Lung (tissue), 11 donors: ENCODE measurements at regions not wholly inside any gene's neighbourhood (a gene's known extent, or its start where the extent isn't known, plus 50 kb on each side); places are given as distances from the start of the nearest gene placed in this dataset.

ENCODE experiments used
- ATAC-seq: fragments of 200-7000 bp; cut with Tn5 transposase; one replicate; pipeline ENCODE4 v1.9.1; 2020; ENCODE audit warnings: moderate number of reproducible peaks; ENCODE audit not compliant: insufficient read depth, low FRiP score
- DNase-seq, 3 donors: peaks; one replicate each; pipeline ENCODE4 v3.0.0-alpha.2; 2013 to 2017
- H3K27ac ChIP-seq, 2 donors: one replicate each; pipeline ENCODE4 v1.5.1; 2013; ENCODE audit warnings: mild to moderate bottlenecking in 2 of 2, moderate library complexity in 2 of 2, control low read depth in 1 of 2, inconsistent platforms in 1 of 2, low read depth in 1 of 2, low read length in 1 of 2
- H3K27me3 ChIP-seq, 3 donors: one replicate each; pipeline ENCODE4 v1.5.1; 2013; ENCODE audit warnings: low read length in 2 of 3; ENCODE audit not compliant: control insufficient read depth in 3 of 3, insufficient read depth in 3 of 3
- H3K36me3 ChIP-seq, 4 donors: one replicate each; pipeline ENCODE4 v1.5.1; 2013; ENCODE audit warnings: low read length in 4 of 4, mild to moderate bottlenecking in 1 of 4, moderate library complexity in 1 of 4; ENCODE audit not compliant: control insufficient read depth in 4 of 4, insufficient read depth in 4 of 4
- H3K4me1 ChIP-seq, 5 donors: one replicate each; pipeline ENCODE4 v1.5.1; 2013; ENCODE audit warnings: low read length in 5 of 5, mild to moderate bottlenecking in 2 of 5, moderate library complexity in 1 of 5; ENCODE audit not compliant: control insufficient read depth in 5 of 5, insufficient read depth in 5 of 5
- H3K4me3 ChIP-seq: one replicate; pipeline ENCODE4 v1.5.1; 2013; ENCODE audit warnings: mild to moderate bottlenecking, control low read depth, moderate library complexity
- H3K9ac ChIP-seq, 2 donors: one replicate each; pipeline ENCODE4 v1.5.1; 2013; ENCODE audit warnings: low read length in 2 of 2, control low read depth in 1 of 2; ENCODE audit not compliant: insufficient read depth in 1 of 2
- H3K9me3 ChIP-seq, 4 donors: one replicate each; pipeline ENCODE4 v1.5.1; 2013; ENCODE audit warnings: low read length in 3 of 4, mild to moderate bottlenecking in 1 of 4, moderate library complexity in 1 of 4; ENCODE audit not compliant: control insufficient read depth in 4 of 4, insufficient read depth in 3 of 4
- CTCF ChIP-seq: IDR thresholded peaks from 2 replicates; pipeline ENCODE4 v1.5.1; 2012; ENCODE audit warnings: mild to moderate bottlenecking; ENCODE audit errors: control extremely low read depth, extremely low read depth
- WGBS, 2 donors: extraction: QIAGEN DNeasy Blood & Tissue Kit; methylation state at CpG; one replicate each; pipeline ENCODE4 v1.1.7; 2013; 5-methylcytosine and 5-hydroxymethylcytosine counted together
- donor health status: control.
- donor health status: control.
- donor health status: Bipolar disorder and iron deficiency.
- donor health status: healthy.
- donor health status: DM: yes; HTN: yes; CAD: no.

GRCh38 chr2:21804151-21804550 lies 680.4 kb downstream of the TDRD15 start:
- peaks cover 0 to 2% (median 0%) of the 10 kb centered on the region in 5 donors for H3K4me1 ChIP-seq
- 79 to 88% methylated on average over 3 of the region's 3 CpGs for WGBS, 2 donors
- H3K27ac ChIP-seq = no peak overlapping the region
- H3K4me3 ChIP-seq = no peak overlapping the region
- H3K9ac ChIP-seq = no peak overlapping the region
- no peak for TF ChIP-seq CTCF
- H3K27me3 ChIP-seq = no peaks in the 10 kb centered on the region
- DNase-seq (no peak), ATAC-seq (no peak)
- no peaks in the 10 kb centered on the region for H3K9me3 ChIP-seq
- H3K36me3 ChIP-seq = no peaks in the 10 kb centered on the region

- Histone ChIP-seq H3K4me3 (no peak overlapping the region), H3K9me3 (no peaks in the 10 kb centered on the region), H3K9ac (no peak overlapping the region), H3K27ac (no peak overlapping the region), H3K27me3 (no peaks in the 10 kb centered on the region), H3K36me3 (no peaks in the 10 kb centered on the region), H3K4me1 (no peaks in the 10 kb centered on the region)
- no peak for TF ChIP-seq CTCF
- WGBS, 2 donors = 77% methylated on average over 2 of the region's 2 CpGs
- DNase-seq (no peak), ATAC-seq (no peak)
Observed at GRCh38 chr2:21811541-21811940, 687.8 kb downstream of the TDRD15 start.

GRCh38 chr2:21812766-21813165 lies 689.0 kb downstream of the TDRD15 start:
- no peaks in the 10 kb centered on the region for H3K9me3 ChIP-seq
- no peak for ATAC-seq
- H3K27ac ChIP-seq = no peak overlapping the region
- H3K4me1 ChIP-seq = no peaks in the 10 kb centered on the region
- no peak overlapping the region for H3K4me3 ChIP-seq
- TF ChIP-seq CTCF = no peak
- no peaks in the 10 kb centered on the region for H3K27me3 ChIP-seq
- WGBS, 2 donors = 98 to 100% methylated on average over 1 of the region's 1 CpG
- H3K36me3 ChIP-seq = no peaks in the 10 kb centered on the region
- no peak overlapping the region for H3K9ac ChIP-seq
- peak in 2 of 3 donors; percentile 30 to 66 for DNase-seq

- ATAC-seq = no peak
- WGBS, 2 donors = 77 to 81% methylated on average over 4 of the region's 4 CpGs
- TF ChIP-seq CTCF = no peak
- no peak for DNase-seq
- Histone ChIP-seq H3K27me3 (no peaks in the 10 kb centered on the region), H3K4me1 (no peaks in the 10 kb centered on the region), H3K4me3 (no peak overlapping the region), H3K36me3 (no peaks in the 10 kb centered on the region), H3K27ac (no peak overlapping the region), H3K9me3 (peaks cover 0 to 2% (median 0%) of the 10 kb centered on the region in 4 donors), H3K9ac (no peak overlapping the region)
Observed at GRCh38 chr2:21814588-21815149, 690.9 kb downstream of the TDRD15 start.
